MCF 10A (cell line): ENCODE measurements at regions not wholly inside any gene's neighbourhood (a gene's known extent, or its start where the extent isn't known, plus 50 kb on each side); places are given as distances from the start of the nearest gene placed in this dataset.
"Not testable (repeated sequence)": the region's sequence is repeated elsewhere in the genome, so short reads cannot be mapped to it uniquely, and the experiment has no call there.

Source experiments
- BruUV-seq: library from RNA; stranded (reverse); fragments of 400-500 nt; replicated peaks from 2 replicates; lab custom pipeline; 2021; lab: Mats Ljungman, UMichigan
- CTCF ChIA-PET: fragments of 300-600 bp; sonication (Branson Sonifier 250); formaldehyde crosslinking; extraction: SDS; loops from one replicate; lab custom pipeline; 2021; ENCODE audit warnings: antibody characterized with exemption, inconsistent platforms; lab: Yijun Ruan, JAX
- POLR2A ChIA-PET: fragments of 300-600, 350-650 bp; sonication (Branson Sonifier 250); formaldehyde crosslinking; extraction: SDS; loops from one replicate; lab custom pipeline; 2020; ENCODE audit warnings: antibody characterized with exemption, inconsistent platforms; lab: Yijun Ruan, JAX
- DNase-seq: peaks from one replicate; pipeline ENCODE4 v3.0.0-alpha.2; 2018; ENCODE audit not compliant: unreplicated experiment
- H3K27ac Mint-ChIP-seq: one replicate; pipeline ENCODE4 v1.8.0; 2022; ENCODE audit warnings: mild to moderate bottlenecking, low read depth, mixed read lengths; ENCODE audit not compliant: unreplicated experiment
- H3K27me3 Mint-ChIP-seq: one replicate; pipeline ENCODE4 v1.8.0; 2022; ENCODE audit warnings: mixed read lengths; ENCODE audit not compliant: insufficient read depth, unreplicated experiment
- H3K36me3 Mint-ChIP-seq: one replicate; pipeline ENCODE4 v1.8.0; 2022; ENCODE audit warnings: mild to moderate bottlenecking, moderate library complexity, mixed read lengths; ENCODE audit not compliant: insufficient read depth, unreplicated experiment
- H3K4me1 Mint-ChIP-seq: one replicate; pipeline ENCODE4 v1.8.0; 2022; ENCODE audit warnings: mixed read lengths; ENCODE audit not compliant: insufficient read depth, unreplicated experiment
- H3K4me3 Mint-ChIP-seq: one replicate; pipeline ENCODE4 v1.8.0; 2022; ENCODE audit warnings: mild to moderate bottlenecking, moderate library complexity, mixed read lengths; ENCODE audit not compliant: unreplicated experiment
- H3K9me3 Mint-ChIP-seq: one replicate; pipeline ENCODE4 v1.8.0; 2022; ENCODE audit warnings: mixed read lengths; ENCODE audit not compliant: unreplicated experiment
- intact Hi-C: fragments of 100-400 bp; cut with micrococcal nuclease; formaldehyde crosslinking; loops from 2 replicates; pipeline ENCODE4 v1.14.1; 2022
- TF ChIP-seq, protein P1 (sequence below): fragments of 200-600 bp; IDR thresholded peaks from one replicate; pipeline ENCODE4 v1.8.0; 2022; ENCODE audit warnings: antibody characterized with exemption, mild to moderate bottlenecking; ENCODE audit not compliant: unreplicated experiment

- no peaks in the 10 kb centered on the region for H3K9me3 Mint-ChIP-seq
- no TSS peak for BruUV-seq
- no peaks in the 10 kb centered on the region for H3K36me3 Mint-ChIP-seq
- no peak for DNase-seq
- intact Hi-C loops, result loop anchor here (5.0 kb wide), 1 partner anchor 33 kb away; no protein-coding TSS in a partner anchor
- TF ChIP-seq, protein P1, sequence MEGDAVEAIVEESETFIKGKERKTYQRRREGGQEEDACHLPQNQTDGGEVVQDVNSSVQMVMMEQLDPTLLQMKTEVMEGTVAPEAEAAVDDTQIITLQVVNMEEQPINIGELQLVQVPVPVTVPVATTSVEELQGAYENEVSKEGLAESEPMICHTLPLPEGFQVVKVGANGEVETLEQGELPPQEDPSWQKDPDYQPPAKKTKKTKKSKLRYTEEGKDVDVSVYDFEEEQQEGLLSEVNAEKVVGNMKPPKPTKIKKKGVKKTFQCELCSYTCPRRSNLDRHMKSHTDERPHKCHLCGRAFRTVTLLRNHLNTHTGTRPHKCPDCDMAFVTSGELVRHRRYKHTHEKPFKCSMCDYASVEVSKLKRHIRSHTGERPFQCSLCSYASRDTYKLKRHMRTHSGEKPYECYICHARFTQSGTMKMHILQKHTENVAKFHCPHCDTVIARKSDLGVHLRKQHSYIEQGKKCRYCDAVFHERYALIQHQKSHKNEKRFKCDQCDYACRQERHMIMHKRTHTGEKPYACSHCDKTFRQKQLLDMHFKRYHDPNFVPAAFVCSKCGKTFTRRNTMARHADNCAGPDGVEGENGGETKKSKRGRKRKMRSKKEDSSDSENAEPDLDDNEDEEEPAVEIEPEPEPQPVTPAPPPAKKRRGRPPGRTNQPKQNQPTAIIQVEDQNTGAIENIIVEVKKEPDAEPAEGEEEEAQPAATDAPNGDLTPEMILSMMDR, result no peak
- POLR2A ChIA-PET, result interaction anchor here (0.8 to 3.9 kb wide), 14 partner anchors 17 to 342 kb away, joined by 3 to 35 read pairs (median 4); no protein-coding TSS in a partner anchor
- no peaks in the 10 kb centered on the region for H3K27me3 Mint-ChIP-seq
- H3K4me1 Mint-ChIP-seq, result peaks cover 28% of the 10 kb centered on the region
- no peak overlapping the region for H3K4me3 Mint-ChIP-seq
- CTCF ChIA-PET, result interaction anchor here (0.5 to 3.0 kb wide), 9 partner anchors 10 to 542 kb away, joined by 3 to 13 read pairs (median 4); no protein-coding TSS in a partner anchor
- peak overlapping the region; percentile 66 for H3K27ac Mint-ChIP-seq
These were observed 59.7 kb upstream of the PTPN1 start for GRCh38 chr20:50450493-50450826.

GRCh38 chr20:50450881-50451752, 59.1 kb upstream of the PTPN1 start:
- H3K9me3 Mint-ChIP-seq, result no peaks in the 10 kb centered on the region
- peak overlapping the region; percentile 66 for H3K27ac Mint-ChIP-seq
- BruUV-seq, result TSS peak; percentile 91
- DNase-seq, result peak; percentile 82
- peaks cover 28% of the 10 kb centered on the region for H3K4me1 Mint-ChIP-seq
- ChIA-PET POLR2A (interaction anchor here (0.7 to 3.9 kb wide), 20 partner anchors 12 to 342 kb away, joined by 3 to 35 read pairs (median 3); no protein-coding TSS in a partner anchor), CTCF (interaction anchor here (0.5 to 3.0 kb wide), 10 partner anchors 9 to 541 kb away, joined by 3 to 13 read pairs (median 4); no protein-coding TSS in a partner anchor)
- H3K4me3 Mint-ChIP-seq, result peak overlapping the region; percentile 53
- intact Hi-C loops, result loop anchor here (5.0 kb wide), 1 partner anchor 34 kb away; no protein-coding TSS in a partner anchor
- TF ChIP-seq, protein P1, result no peak
- no peaks in the 10 kb centered on the region for H3K36me3 Mint-ChIP-seq
- H3K27me3 Mint-ChIP-seq, result no peaks in the 10 kb centered on the region

GRCh38 chr20:50451792-50452425, 58.3 kb upstream of the PTPN1 start:
- not testable (repeated sequence) for H3K9me3 Mint-ChIP-seq, H3K27me3 Mint-ChIP-seq, DNase-seq, BruUV-seq, H3K36me3 Mint-ChIP-seq
- Mint-ChIP-seq H3K4me1 (peaks cover 28% of the 10 kb centered on the region), H3K27ac (peak overlapping the region; percentile 66), H3K4me3 (peak overlapping the region; percentile 53)
- ChIA-PET POLR2A (interaction anchor here (0.6 to 3.9 kb wide), 15 partner anchors 11 to 343 kb away, joined by 3 to 35 read pairs (median 4); no protein-coding TSS in a partner anchor), CTCF (interaction anchor here (0.6 to 3.0 kb wide), 6 partner anchors 8 to 266 kb away, joined by 3 to 13 read pairs (median 3); no protein-coding TSS in a partner anchor)
- intact Hi-C loops, result loop anchor here (5.0 kb wide), 1 partner anchor 35 kb away; no protein-coding TSS in a partner anchor

- BruUV-seq, result no TSS peak
- DNase-seq, result no peak
- H3K27me3 Mint-ChIP-seq, result no peaks in the 10 kb centered on the region
- no peak overlapping the region for H3K4me3 Mint-ChIP-seq
- H3K36me3 Mint-ChIP-seq, result no peaks in the 10 kb centered on the region
- peaks cover under 1% of the 10 kb centered on the region for H3K9me3 Mint-ChIP-seq
- intact Hi-C loops, result loop anchor here (5.0 kb wide), 1 partner anchor 36 kb away; no protein-coding TSS in a partner anchor
- H3K4me1 Mint-ChIP-seq, result peaks cover 25% of the 10 kb centered on the region
- ChIA-PET POLR2A (interaction anchor here (1.2 to 3.9 kb wide), 3 partner anchors 24 to 31 kb away, joined by 3 to 35 read pairs (median 9); no protein-coding TSS in a partner anchor), CTCF (interaction anchor here (0.6 to 1.7 kb wide), 8 partner anchors 10 to 276 kb away, joined by 3 to 7 read pairs (median 4); no protein-coding TSS in a partner anchor)
- TF ChIP-seq, protein P1, result no peak
- no peak overlapping the region for H3K27ac Mint-ChIP-seq
These were observed 56.5 kb upstream of the PTPN1 start for GRCh38 chr20:50453533-50454244.

- ChIA-PET POLR2A (interaction anchor here (1.0 to 2.0 kb wide), 2 partner anchors 26 to 33 kb away, joined by 5 to 9 read pairs; no protein-coding TSS in a partner anchor), CTCF (interaction anchor here (0.6 to 1.8 kb wide), 7 partner anchors 9 to 277 kb away, joined by 3 to 9 read pairs (median 3); no protein-coding TSS in a partner anchor)
- H3K36me3 Mint-ChIP-seq, DNase-seq, BruUV-seq, H3K4me3 Mint-ChIP-seq, H3K27me3 Mint-ChIP-seq, intact Hi-C loops: not testable (repeated sequence)
- Mint-ChIP-seq H3K9me3 (peaks cover 10% of the 10 kb centered on the region), H3K4me1 (peaks cover 25% of the 10 kb centered on the region), H3K27ac (peak overlapping the region; percentile 12)
These were observed 54.9 kb upstream of the PTPN1 start for GRCh38 chr20:50455245-50455644.
